Body of pancreas (tissue), 4 donors: ENCODE measurements at regions not wholly inside any gene's neighbourhood (a gene's known extent, or its start where the extent isn't known, plus 50 kb on each side); places are given as distances from the start of the nearest gene placed in this dataset.

Source experiments
- ATAC-seq: fragments of 150-250 bp; one replicate; pipeline ENCODE4 v1.9.1; 2016
- DNase-seq, 4 donors: peaks; one replicate each; pipeline ENCODE4 v3.0.0-alpha.2; 2019
- H3K27ac ChIP-seq, 4 donors: fragments of 200-600 bp; sonication (generic); 1 replicate in 3 of 4; 2 replicates in 1 of 4; pipeline versions ENCODE4 v1.5.1 to v1.6.1; 2016 to 2019; ENCODE audit warnings: mild to moderate bottlenecking in 1 of 4, mixed read lengths in 1 of 4, moderate library complexity in 1 of 4
- H3K27me3 ChIP-seq, 2 donors: fragments of 200-600 bp; sonication (generic); one replicate each; pipeline ENCODE4 v1.6.0; 2016; ENCODE audit warnings: mild to moderate bottlenecking in 1 of 2
- H3K36me3 ChIP-seq, 2 donors: fragments of 200-600 bp; sonication (generic); replicated peaks in 1 of 2; 2 replicates each; pipeline ENCODE4 v1.5.1; 2016; ENCODE audit warnings: low read depth in 2 of 2; ENCODE audit not compliant: insufficient read depth in 1 of 2
- H3K4me1 ChIP-seq: fragments of 200-600 bp; sonication (generic); one replicate; pipeline ENCODE4 v1.6.0; 2016
- H3K4me3 ChIP-seq, 2 donors: fragments of 200-600 bp; sonication (generic); 1 replicate in 1 of 2; 2 replicates in 1 of 2; pipeline ENCODE4 v1.5.1; 2016 to 2019
- H3K9me3 ChIP-seq, 3 donors: fragments of 200-600 bp; sonication (generic); 1 replicate in 2 of 3; 2 replicates in 1 of 3; pipeline ENCODE4 v1.5.1; 2016
- CTCF ChIP-seq, 7 experiments: fragments of 450-650 bp in 4 of 7; fragments of 200-600 bp in 3 of 7; sonication (generic) in 3 of 7; IDR thresholded peaks; one replicate each; pipeline ENCODE4 v1.5.1; 2016 to 2019; ENCODE audit warnings: antibody characterized with exemption in 7 of 7
- POLR2A ChIP-seq, 3 donors: fragments of 450-650 bp; IDR thresholded peaks; one replicate each; pipeline ENCODE4 v1.6.1; 2016; ENCODE audit warnings: antibody characterized with exemption in 3 of 3, mild to moderate bottlenecking in 2 of 3
- WGBS, 2 donors: methylation state at CpG; one replicate each; pipeline ENCODE4 v1.1.5; 2017; 5-methylcytosine and 5-hydroxymethylcytosine counted together
- intact Hi-C: fragments of 100-400 bp; cut with DNase I; formaldehyde crosslinking; loops from one replicate; pipeline ENCODE4 v1.15.1; 2023

- WGBS, 2 donors = 46 to 54% methylated on average over 19 of the region's 19 CpGs
- DNase-seq (peak in 2 of 4 donors; percentile 13 to 14), ATAC-seq (peak; percentile 74)
- no peak overlapping the region for H3K27ac ChIP-seq
- H3K9me3 ChIP-seq = no peaks in the 10 kb centered on the region
- no peaks in the 10 kb centered on the region for H3K36me3 ChIP-seq
- H3K4me1 ChIP-seq = no peaks in the 10 kb centered on the region
- TF ChIP-seq CTCF (IDR thresholded peaks at IDR 0.05) (peak; percentile 42 to 88 (median 82)), POLR2A (IDR thresholded peaks at IDR 0.05) (no peak)
- no peak overlapping the region for H3K4me3 ChIP-seq
- intact Hi-C loops = loop anchor here (10.0 kb wide), 1 partner anchor 375 kb away; no protein-coding TSS in a partner anchor
- no peaks in the 10 kb centered on the region for H3K27me3 ChIP-seq
Observed at GRCh38 chr1:70509996-70510876, 99.2 kb downstream of the CTH start.

GRCh38 chr1:70517444-70517843 lies 106.4 kb downstream of the CTH start:
- H3K4me3 ChIP-seq = no peak overlapping the region
- ATAC-seq (no peak), DNase-seq (no peak)
- WGBS, 2 donors = 75 to 81% methylated on average over 2 of the region's 2 CpGs
- H3K9me3 ChIP-seq = no peaks in the 10 kb centered on the region
- H3K27me3 ChIP-seq = no peaks in the 10 kb centered on the region
- H3K36me3 ChIP-seq = no peaks in the 10 kb centered on the region
- H3K27ac ChIP-seq = no peak overlapping the region
- H3K4me1 ChIP-seq = no peaks in the 10 kb centered on the region
- TF ChIP-seq POLR2A (IDR thresholded peaks at IDR 0.05) (no peak), CTCF (IDR thresholded peaks at IDR 0.05) (no peak)
- intact Hi-C loops = loop anchor here (10.0 kb wide), 1 partner anchor 383 kb away; no protein-coding TSS in a partner anchor

GRCh38 chr1:70518106-70518505 lies 107.0 kb downstream of the CTH start:
- ATAC-seq = no peak
- TF ChIP-seq CTCF (IDR thresholded peaks at IDR 0.05) (no peak), POLR2A (IDR thresholded peaks at IDR 0.05) (no peak)
- 72 to 91% methylated on average over 1 of the region's 1 CpG for WGBS, 2 donors

GRCh38 chr1:70528590-70529333 lies 117.7 kb downstream of the CTH start:
- H3K27me3 ChIP-seq = no peaks in the 10 kb centered on the region
- no peaks in the 10 kb centered on the region for H3K4me1 ChIP-seq
- DNase-seq (peak; percentile 24 to 50 (median 44)), ATAC-seq (peak; percentile 76)
- WGBS, 2 donors = 21 to 22% methylated on average over 12 of the region's 12 CpGs
- TF ChIP-seq CTCF (IDR thresholded peaks at IDR 0.05) (peak; percentile 37 to 74 (median 63)), POLR2A (IDR thresholded peaks at IDR 0.05) (no peak)
- no peaks in the 10 kb centered on the region for H3K9me3 ChIP-seq
- no peak overlapping the region for H3K4me3 ChIP-seq
- H3K27ac ChIP-seq = no peak overlapping the region
- intact Hi-C loops = loop anchor here (10.0 kb wide), 1 partner anchor 526 kb away; no protein-coding TSS in a partner anchor
- no peaks in the 10 kb centered on the region for H3K36me3 ChIP-seq

More at GRCh38 chr1:70518106-70518505, 107.0 kb downstream of the CTH start:
- no peak for DNase-seq
- H3K9me3 ChIP-seq = no peaks in the 10 kb centered on the region
- no peak overlapping the region for H3K27ac ChIP-seq
- H3K27me3 ChIP-seq = no peaks in the 10 kb centered on the region
- no peak overlapping the region for H3K4me3 ChIP-seq
- no peaks in the 10 kb centered on the region for H3K36me3 ChIP-seq
- H3K4me1 ChIP-seq = no peaks in the 10 kb centered on the region
- intact Hi-C loops = loop anchor here (10.0 kb wide), 1 partner anchor 383 kb away; no protein-coding TSS in a partner anchor
